ENCODE measurements at regions not wholly inside any gene's neighbourhood (a gene's known extent, or its start where the extent isn't known, plus 50 kb on each side); places are given as distances from the start of the nearest gene placed in this dataset.

GRCh38 chr1:199907361-199907760, 120.1 kb upstream of the NR5A2 start:
- TF ChIP-seq CTCF (IDR thresholded peaks at IDR 0.05 in 4 of 5, conservative IDR thresholded peaks at IDR 0.05 in 1 of 5) (no peak), POLR2A (IDR thresholded peaks at IDR 0.05) (no peak)

All from gastrocnemius medialis (tissue), 4 donors.